Hematopoietic multipotent progenitor cell treated with erythropoietin and hydrocortisone succinate and interleukin-3 and kit ligand, for 6 days (in vitro differentiated cells): ENCODE measurements at regions not wholly inside any gene's neighbourhood (a gene's known extent, or its start where the extent isn't known, plus 50 kb on each side); places are given as distances from the start of the nearest gene placed in this dataset.

Experiments
- DNase-seq: peaks from one replicate; pipeline ENCODE4 v3.0.0-alpha.2; 2015

GRCh38 chr15:31264559-31265089, 62.0 kb upstream of the KLF13 start:
- no peak for DNase-seq

- no peak for DNase-seq
Measured at GRCh38 chr15:31265090-31265870, 61.4 kb upstream of the KLF13 start.

GRCh38 chr15:31265871-31266711, 60.5 kb upstream of the KLF13 start:
- DNase-seq: peak; percentile 99

- no peak for DNase-seq
Measured at GRCh38 chr15:31266712-31267111, 59.9 kb upstream of the KLF13 start.

- no peak for DNase-seq
Measured at GRCh38 chr15:31267161-31268107, 59.2 kb upstream of the KLF13 start.

GRCh38 chr15:31268108-31268501, 58.5 kb upstream of the KLF13 start:
- no peak for DNase-seq

GRCh38 chr15:31268911-31269784, 57.5 kb upstream of the KLF13 start:
- DNase-seq: no peak

GRCh38 chr15:31269816-31270575, 56.6 kb upstream of the KLF13 start:
- no peak for DNase-seq

- DNase-seq: peak; percentile 78
Measured at GRCh38 chr15:31270767-31271166, 55.9 kb upstream of the KLF13 start.

GRCh38 chr15:31271224-31271635, 55.4 kb upstream of the KLF13 start:
- no peak for DNase-seq

GRCh38 chr15:31271711-31272557, 54.7 kb upstream of the KLF13 start:
- DNase-seq: no peak

- DNase-seq: no peak
Measured at GRCh38 chr15:31272558-31273257, 53.9 kb upstream of the KLF13 start.

- no peak for DNase-seq
Measured at GRCh38 chr15:31273258-31273941, 53.2 kb upstream of the KLF13 start.

- DNase-seq: no peak
Measured at GRCh38 chr15:31274496-31275330, 51.9 kb upstream of the KLF13 start.

GRCh38 chr15:31275331-31276262, 51.0 kb upstream of the KLF13 start:
- no peak for DNase-seq

- no peak for DNase-seq
Measured at GRCh38 chr15:31276596-31277298, 49.9 kb upstream of the KLF13 start.
